ENCODE measurements at regions not wholly inside any gene's neighbourhood (a gene's known extent, or its start where the extent isn't known, plus 50 kb on each side); places are given as distances from the start of the nearest gene placed in this dataset.

DNA sequence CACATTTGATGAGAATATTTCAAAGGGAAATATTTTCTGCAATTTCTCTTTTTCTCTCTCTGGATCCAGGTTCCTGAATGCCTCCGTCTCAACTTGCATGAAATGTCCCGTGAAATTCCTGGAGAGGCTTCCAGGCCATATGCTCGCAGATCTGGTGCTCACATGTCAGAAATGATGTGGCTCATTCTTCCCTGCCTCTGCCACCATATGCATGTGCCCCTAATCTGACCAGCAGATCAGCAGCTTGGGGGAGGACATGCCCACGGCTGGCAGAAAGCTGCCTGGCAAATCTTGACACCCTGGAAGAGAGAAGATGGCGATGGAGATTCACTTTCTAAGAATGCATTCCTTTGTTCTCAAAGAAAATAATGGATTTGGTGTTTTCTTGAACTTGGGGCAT is 490.7 kb downstream of the RPS24 start:
- no peak for DNase-seq

DNA sequence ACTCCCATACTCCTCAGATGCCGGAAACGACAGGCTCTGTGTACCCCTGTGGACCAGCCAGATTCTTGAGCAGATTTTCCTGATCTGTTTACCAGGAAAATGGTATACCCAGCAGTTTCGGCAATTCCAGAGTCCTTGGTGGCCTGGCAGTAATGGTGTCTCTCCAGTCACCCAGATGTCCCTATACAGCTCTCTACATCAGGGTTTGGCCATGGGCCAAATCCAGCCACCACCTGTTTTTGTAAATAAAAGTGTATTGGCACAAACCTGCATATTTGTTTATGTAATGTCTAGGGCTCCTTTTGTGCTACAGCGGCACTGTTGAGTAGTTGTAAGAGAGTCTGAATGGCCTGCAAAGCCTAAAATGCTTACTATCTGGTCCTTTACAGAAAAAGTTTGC is 491.3 kb downstream of the RPS24 start:
- DNase-seq: no peak

DNA sequence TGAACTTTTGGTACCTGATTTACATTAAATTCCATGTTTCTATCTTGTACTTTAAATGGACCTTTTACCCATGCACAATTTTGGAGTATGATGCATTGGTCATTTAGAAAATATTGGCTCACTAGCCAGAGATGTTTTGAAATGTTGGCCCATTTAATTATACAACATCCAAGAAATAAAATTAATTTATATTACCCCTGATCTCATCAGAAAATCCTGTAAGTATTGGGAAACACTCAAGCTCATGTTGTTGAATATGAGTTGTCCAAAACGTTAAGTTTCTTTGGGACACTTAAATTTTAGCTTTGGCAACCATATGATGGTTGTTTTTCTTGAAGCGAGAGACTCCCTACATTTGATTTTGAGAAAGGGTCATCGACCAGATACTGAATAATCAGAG is 492.7 kb downstream of the RPS24 start:
- no peak for DNase-seq

DNA sequence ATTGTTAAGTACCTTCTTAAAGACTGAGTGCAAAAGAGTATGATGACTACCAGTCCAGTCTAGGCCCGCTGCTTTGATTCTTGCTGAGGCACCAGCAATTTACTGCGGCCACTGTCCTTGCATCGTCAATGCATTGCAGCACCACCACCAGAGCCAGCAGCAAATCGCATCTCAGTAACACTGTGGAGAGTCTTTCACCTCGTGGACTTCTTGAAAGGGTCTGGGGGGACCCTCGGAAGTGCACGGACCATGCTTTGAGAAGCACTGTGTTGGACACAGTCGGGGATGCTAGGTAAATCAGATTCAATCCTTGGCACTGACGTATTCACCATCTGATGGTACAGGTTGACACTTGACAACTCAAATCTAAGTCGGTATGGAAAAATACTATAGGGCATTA is 493.6 kb downstream of the RPS24 start:
- DNase-seq: no peak

DNA sequence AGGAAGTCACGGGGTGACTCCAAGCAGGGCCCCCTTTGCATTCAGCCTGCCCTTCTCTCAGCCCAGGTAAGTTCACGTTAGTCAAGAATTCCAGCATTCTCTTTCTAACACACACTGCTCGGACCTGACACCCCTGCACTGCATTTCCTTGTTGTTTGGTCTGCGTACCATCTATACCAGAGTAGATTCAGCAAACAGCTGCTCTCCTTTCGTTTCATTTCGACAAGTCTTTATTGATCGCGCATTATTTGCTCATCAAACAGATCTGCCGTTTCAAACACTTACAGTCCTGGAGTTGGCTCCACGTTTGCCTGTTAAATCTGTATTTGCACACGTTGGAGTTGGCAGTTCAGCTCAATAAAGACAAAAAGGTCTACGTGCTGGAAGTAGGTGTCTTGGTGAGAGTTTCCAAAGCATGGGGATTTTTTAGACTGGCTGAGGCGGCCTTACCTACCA is 495.1 kb downstream of the RPS24 start:
- no peak for DNase-seq

DNA sequence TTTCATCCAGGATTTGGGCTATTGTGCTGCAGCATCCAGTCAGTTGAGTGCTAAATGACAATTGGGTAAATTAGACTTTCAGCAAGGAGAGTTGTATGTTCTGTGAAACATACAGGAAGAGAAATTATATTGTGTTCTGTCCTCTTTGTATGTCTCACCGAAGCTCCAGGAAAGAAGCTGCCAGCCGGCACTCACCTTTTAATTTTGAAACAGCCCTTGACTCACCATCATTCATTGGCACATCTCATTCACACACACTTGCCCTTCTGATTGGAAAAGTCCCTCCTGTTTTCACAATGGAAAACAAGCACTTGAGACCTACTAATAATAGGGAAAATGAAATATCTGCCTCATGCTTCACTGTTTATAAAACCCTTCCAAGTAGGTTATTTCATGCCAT is 495.6 kb downstream of the RPS24 start:
- DNase-seq: no peak

DNA sequence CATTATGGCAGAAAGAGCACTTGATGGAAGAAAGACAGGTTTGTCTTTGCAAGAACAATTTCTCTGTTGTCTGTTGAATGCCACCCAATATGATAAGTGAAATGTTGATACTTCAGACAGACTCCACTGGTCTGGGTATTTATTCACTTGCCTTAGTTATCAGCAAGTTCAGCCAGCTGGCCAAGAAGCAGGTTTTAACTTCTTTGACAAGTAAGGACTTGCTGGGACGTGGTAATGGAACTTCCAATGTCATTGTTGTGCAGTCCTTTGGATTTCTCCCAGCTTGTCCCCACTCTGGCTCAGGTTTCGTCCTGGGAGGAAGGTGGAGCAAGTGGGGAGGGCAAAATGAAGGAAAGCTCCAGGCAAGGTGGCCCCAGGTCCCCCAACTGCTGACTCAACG is 497.4 kb downstream of the RPS24 start:
- no peak for DNase-seq

DNA sequence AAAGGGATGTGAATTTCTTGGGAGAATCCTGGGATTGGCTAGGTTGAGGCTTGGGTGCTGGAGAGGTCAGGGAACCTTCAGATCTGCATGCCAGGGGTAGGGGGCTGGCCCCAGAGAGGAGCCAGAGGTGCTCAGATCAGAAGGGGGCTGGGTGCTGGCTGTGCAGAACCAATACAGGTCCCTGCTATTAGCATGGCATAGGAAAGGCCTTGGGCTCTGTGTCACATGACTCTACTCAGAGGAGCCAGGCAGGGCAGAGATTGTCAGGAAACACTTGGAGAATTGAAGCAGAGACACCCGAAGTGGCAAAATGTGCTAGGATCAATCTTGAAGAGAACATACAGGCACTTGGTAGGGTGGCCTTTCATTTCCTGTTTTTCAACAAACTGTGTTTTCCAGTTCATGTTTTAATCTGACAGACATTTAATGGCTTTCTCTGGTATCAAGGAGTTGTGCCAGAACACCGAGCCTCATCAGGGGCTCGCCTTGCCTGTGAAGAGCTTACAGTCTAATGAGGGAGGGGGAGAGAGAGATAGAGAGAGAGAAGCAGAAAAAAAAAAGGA is 498.9 kb downstream of the RPS24 start:
- peak; percentile 25 to 39 for DNase-seq

DNA sequence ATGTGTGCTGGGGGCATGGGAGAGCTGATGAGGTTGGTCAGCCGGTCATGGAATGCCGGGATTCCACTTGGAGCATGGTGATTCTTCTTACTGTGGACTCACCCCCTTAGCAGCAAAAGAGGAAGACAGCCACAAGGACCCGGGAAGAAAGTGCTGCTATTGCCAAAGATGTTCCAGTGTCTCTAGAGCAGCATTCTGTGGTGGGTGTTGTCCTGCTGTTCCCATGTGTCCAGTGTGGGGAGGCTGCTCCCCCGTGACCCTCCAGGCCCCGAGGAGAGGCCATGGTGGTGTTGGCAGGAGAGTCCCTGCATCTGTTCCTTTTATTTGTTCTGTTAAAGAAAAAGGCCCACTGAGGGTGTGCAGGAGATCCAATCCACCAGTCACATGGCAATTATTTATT is 499.4 kb downstream of the RPS24 start:
- DNase-seq: peak; percentile 45 to 67

DNA sequence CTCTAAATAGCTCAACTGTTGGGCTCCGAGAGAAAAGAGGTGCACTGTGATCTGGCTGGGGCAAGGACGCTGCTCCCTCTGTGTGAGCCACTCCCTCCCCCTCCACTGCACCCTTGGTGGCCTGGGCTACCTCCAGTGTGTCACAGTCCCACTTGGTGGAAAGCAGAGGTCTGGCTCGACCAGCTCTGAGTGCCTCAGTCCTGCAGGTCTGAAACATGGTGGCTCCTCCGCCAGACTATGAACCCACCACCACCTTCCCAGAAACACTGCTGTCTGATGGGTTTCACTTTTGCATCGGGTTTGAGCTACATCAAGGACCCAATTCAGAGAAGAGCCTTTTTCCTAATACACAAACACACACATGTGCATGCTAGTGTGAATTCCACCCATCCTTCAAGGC is 500.1 kb downstream of the RPS24 start:
- no peak for DNase-seq

DNA sequence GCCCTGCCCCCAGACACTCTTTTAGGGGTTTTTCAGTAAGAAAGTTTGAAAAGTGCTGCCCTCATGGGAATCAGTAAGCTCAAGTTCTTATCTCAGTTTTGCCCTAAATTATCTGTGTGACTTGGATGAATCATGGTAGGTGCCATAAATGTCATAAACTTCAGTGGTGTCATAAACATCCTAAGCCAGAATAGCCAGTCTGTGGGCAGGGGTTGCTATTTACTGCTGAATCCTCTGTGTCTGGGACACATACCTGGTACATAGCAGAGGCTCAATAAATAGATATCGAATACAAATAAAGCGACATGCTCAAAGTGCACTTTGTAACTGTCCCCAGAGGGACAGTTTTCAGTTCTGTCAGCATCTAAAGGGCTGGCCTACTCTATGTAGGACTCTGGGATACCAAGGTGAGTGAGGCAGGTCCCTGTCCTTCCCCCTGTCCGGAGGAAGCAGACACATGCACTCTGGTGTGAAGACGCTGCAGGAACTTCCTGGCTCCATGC is 502.1 kb downstream of the RPS24 start:
- DNase-seq: no peak

DNA sequence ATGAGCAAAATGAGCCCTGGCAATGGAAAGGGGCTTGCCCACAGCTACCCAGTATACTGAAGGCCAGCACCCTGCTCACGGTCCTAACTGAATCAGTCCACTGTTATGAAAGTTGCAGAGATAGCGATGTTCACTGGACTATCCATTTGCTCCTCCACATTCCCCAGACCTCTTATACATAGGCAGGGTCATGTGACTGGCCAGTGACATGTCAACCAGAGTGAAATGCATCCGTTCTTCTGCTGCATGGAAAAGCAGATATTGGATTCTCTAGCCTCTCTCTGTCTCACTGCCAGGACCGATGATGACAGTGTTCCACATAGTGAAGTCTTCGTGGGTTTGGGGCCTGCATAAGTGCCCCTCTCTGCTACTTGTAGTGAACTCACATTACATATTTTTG is 503.4 kb downstream of the RPS24 start:
- no peak for DNase-seq

DNA sequence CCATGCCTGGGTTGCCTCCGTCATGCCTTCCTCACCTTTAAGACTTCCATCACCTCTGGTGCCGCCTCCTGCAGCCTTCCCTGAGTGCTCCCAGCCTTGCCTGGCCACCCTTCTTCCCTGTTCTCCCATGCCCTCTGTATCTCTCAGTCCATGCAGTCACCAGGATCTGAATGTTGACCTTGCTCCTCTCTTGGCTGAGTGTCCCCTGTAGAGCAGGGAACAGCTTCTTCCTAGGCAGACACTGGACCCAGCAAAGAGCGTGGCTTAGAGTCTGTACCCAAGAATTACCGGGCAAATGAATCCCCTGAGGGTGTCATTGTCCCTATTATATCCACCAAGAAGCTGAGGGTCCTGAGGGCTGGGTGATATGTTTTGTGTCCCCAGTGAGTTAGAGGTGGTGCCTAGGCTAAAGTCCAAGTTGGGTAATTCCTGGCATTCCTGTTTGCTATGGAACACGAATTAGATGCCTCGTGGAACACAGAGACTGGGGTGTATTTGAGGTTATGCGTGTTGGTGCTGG is 505.6 kb downstream of the RPS24 start:
- no peak for DNase-seq

DNA sequence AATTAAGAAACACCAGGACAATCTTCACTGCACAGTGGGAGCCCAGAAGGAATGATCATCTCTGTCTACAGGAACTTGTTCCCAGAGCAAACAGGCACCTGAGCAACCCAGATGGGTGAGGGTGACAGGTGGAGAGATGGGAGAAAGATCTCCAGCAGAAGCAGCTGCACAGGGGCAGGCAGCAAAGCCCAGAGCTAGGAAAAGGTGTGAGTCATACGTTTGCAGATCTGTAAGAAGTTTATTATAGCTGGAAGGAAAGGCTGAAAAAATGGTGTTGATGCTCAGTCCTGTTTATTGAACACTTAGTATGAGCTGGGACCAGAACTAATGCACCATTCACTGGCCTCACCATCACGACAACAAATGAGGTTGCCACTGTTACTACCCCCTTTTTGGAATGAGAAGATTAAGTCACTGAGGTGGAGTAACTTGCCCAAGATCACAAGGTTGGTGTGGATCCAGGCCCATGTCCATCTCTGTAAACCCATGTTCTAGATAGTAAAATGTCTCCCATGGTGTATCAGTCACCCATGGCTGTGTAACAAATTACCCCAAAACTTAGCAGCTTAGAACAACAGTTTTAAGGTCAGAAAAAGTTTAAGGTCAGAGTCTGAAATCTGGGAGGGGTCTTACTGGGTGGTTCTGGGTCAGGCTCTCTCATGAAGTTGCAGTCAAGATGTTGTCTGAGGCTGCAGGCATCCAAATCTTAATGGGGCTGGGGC is 506.9 kb downstream of the RPS24 start:
- DNase-seq: no peak

DNA sequence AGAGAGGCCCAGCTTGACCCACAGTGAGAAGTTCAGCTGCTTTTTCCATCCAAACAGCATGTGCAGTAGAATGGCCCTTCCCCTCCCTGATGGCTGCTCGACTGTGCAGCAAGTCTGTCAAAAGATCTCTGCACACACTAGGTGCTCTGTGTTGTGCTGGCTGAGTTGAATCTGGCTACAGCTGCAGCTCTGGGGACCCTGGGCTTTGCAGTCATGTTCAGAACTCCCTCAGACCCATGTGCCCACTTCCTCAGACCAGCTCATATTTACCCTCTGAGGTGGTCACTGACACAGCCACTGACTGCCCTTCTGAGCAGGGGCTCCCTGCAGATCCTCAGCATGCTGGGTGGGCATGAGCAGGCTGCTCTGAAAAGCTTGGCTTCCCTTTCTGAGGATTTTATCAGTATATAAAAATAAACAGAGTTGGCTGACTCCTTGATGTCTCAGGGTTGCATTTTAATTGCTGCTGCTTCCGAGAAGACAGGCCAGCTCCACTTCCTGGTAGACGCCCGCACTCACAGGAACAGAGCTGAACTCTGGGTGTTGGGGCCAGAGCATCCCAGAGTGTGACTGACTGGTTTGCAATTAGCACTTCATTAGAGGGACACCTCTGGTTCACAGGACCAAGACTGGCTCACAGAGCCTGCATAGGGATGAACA is 507.9 kb downstream of the RPS24 start:
- peak in 1 of 2 donors; percentile 27 for DNase-seq

DNA sequence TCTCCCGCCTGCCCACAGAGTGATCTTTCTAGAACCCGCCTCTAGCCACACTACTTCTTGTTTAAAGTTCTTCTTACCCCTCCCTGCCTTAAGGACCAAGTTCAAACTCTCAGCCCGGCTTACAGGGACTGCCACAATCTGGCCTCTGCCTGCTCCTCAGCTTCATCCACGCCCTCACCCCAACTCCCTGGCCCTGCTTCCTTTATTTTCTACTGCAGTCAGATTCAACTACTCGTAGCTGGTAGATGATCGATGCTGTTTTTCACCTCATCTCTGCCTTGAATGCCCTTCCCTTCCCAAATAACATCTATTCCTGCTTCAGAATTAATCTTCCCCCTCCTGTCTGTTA is 508.5 kb downstream of the RPS24 start:
- DNase-seq: peak; percentile 19 to 29

DNA sequence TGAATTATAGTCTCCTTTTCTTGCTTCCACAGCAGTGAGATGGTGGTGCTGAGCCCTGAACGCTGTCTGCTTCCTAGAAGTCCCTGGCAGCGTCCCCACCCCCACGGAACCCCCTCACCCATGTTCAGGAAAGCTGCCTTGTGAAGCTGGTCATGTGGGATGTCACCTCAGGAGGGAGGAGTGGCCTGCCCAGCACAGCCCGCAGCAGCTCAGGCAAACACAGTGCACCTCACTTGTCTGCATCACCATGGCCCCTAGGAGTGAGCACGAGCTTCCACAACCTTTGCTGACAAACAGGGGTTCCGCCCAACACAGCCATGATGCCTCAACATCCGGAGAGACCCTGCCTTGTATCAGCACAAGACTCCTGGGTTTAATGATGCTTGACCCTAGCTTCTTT is 508.9 kb downstream of the RPS24 start:
- no peak for DNase-seq

DNA sequence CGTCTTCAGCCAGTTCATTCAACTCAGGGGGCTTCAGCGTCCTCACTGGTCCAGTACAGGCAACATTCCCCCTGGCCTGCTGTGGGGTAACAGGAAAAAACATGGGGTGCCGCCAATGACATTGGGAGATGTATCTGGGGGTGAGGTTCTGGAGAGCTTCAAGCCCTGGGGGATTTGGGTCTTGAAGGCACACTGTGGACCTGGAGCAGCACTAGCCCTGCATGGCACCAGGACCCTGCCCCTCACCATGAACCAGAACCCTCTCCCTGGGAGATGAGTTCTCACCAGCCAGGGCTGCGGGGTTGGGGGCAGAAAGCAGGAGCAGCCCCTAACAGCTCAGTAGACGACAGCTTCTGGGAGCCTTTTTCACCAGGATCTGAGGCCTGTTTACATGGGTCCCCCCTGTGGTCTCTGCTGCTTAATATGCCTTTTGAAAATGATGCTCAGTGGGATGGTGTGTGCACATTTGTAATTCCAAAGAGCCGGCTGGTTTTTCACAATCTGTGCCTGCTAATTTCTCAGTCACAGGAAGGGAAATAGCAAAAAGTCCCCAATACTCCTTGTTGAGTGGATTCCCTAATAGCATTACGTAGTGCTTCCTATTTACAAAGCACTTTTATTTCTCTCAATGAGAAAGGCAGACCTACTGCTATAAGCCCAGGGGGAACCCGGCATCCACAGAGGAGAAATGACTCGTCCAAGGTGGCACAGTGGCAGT is 509.5 kb downstream of the RPS24 start:
- peak in 1 of 2 donors; percentile 50 for DNase-seq

DNA sequence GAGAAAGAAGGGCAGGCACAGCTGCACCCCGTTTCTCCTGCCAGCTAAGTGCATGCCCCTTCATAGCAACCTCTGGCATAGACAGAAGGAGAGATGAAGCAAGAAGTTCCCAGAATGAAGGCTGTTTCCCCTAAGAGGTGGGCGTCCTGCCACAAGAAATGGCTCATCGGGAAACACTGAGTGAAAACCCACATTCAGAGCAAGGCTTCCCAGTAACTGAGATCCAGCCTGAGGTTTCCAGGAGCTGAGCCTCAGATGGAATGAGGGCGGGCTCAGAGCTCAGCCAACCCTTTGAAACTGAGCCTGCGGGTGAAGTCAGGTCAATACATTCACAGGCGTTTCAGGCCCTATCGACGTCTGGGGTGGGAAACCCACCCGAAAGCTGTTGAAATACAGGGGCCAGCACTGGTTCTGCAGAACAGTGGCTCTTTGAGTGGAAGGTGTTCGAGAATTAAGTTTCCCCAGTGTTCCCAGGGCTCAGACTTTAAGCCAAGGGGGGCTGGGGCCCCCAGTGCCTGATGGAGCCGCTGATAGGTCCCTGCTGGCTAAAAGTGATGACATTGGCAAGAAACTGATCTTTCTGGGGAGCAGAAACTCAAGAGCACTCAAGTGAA is 510.2 kb downstream of the RPS24 start:
- DNase-seq: peak; percentile 72 to 73

DNA sequence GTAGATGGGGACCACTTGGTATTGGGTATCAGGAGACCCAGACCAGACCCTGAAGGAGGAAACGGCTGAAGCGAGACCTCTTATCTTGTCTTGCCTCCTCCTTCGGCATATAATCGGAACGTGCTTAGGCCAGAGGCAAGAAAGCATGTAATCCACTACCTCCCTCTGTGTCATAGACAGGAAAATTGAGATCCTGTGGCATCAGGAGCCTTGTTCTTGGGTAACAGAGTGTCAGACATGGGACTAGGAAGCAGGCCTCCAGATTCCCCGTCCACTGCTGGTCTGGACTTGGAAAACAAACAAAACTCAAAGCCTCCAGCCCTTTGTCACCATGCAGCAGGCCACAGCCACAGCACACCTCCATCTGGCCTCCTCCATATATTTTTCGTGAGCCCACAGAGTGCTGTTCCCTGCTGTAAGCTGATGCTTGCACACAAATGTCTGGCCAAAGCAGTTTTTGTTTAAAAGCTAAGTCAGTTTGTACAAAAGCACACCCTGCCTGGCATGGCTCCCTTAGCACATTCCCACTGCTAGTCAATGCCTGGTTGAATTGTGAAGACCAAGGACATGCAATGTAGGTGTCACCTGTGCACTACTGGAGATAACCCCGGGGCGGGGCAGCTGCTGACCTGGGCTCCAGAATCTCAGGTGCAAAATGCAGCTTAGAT is 510.9 kb downstream of the RPS24 start:
- DNase-seq: no peak

DNA sequence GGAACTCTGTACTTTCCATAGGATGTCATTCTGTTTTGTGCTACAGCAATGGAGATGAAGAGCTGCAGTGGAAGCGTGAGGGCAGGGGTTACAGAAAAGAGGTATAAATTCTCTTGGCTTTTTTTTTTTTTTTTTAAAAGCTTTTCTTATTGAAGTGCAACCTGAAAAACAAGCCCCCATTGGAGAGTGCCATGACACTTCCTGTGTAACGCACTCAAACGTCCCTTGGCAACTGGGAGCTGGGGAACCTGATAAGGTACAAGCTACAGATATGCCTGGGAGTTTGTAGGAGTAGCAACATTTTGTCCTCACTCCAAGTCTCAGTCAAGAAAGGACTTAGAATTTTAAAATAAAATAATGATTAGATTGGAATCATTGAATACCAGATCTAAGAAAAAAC is 512.1 kb downstream of the RPS24 start:
- DNase-seq: no peak

DNA sequence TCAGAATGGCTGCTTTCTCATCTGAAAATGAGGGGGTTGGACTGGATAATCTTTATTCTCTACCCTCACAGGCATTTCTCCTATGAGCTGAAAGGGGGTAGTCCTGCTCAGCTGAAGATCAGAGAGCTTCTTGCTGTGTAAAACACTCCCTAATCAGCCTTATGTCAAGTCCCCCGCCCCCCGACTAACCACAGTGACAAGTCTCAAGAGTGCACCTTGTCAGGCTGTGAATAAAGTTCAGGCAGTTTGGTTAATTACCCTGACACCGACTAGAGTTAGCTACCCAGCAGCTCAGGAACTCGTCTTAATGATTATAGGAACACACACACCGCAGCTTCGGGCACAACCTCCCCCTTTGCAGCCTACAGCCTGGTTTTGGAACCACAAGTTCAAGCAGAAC is 513.7 kb downstream of the RPS24 start:
- DNase-seq: no peak

All from inflammatory macrophage (primary cell).